Activated CD4-positive, CD25-positive, alpha-beta regulatory T cell treated with anti-CD3 and anti-CD28 coated beads, Interleukin-2, amount 50 U/mL, for 72 hours (primary cell): ENCODE measurements at regions not wholly inside any gene's neighbourhood (a gene's known extent, or its start where the extent isn't known, plus 50 kb on each side); places are given as distances from the start of the nearest gene placed in this dataset.
"Not testable (repeated sequence)": the region's sequence is repeated elsewhere in the genome, so short reads cannot be mapped to it uniquely, and the experiment has no call there.

Experiments
- DNase-seq: peaks from one replicate; pipeline ENCODE4 v3.0.0; 2021

DNA sequence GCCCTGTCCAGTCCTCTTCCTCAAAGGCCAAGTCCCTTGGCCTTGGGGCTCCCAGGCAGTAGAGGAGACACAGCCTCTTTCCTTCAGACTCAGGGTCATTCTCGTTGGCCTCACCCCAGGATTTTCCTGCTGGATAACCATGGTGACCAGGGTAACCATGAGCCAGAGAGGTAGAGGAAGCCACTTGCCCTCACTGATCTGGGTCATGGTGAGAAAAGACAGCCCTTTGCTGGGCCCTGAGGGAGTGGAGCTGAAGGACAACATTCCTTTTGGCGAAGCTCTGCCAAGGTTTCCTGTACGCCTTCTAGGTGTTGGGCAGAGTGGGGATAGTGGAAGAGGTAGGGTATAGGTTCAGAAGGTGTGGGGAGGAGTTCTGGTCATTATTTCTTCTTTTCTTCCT, 53.1 kb upstream of the WNT4 start:
- no peak for DNase-seq

DNA sequence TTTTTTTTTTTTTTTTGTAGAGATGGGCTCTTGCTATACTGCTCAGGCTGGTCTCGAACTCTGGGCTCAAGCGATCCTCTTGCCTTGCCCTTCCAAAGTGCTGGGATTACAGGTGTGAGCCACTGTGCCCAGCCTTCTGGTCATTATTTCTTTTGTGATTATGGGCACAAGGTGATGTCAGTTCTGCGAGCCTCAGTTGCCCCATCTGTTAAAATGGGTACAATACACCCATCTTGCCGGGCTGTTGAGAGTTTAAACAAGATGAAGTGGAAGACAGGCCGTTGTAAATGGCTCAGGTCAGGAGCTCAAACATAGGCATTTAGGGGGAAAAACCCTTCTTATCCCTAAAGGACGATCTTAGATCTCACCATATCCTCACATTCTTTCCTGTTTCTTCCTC, 53.7 kb upstream of the WNT4 start:
- DNase-seq = no peak

DNA sequence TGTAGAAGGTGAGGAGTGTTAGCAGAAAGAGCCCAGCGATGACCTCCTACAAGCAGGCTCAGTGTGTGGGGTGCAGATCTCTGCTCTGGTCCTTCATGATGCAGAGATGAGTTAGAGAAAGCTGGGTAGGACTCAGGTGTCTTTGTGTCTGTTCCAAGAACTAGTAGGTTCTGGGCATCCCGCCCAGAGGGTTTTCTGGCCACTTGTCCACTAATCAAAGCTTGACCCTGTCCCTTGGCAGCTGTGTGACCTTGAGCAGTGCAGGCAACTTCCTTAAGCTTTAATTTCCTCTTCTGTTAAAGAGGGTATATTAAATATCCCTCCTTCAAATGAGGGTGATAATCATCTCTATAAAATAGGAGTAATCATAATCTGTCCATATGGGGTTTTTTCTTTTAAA, 54.7 kb upstream of the WNT4 start:
- DNase-seq = no peak

DNA sequence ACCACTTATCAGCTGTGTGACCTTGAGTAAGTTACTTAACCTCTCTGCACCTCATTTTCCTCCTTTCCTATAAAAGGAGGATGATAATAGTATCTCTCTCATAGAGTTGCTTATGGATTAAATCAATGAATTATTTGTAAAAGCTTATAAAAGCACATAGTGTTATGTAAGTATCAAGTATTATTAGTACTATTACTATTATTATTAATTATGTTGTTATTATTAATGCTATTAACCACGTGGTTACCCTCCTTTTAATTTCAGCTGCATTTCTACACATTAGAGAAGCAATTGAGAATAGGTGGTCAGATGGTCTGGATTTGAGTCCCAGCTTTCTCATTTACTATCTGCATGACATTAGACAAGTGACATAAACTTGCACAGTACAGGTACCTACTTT, 58.1 kb upstream of the WNT4 start:
- DNase-seq = no peak

DNA sequence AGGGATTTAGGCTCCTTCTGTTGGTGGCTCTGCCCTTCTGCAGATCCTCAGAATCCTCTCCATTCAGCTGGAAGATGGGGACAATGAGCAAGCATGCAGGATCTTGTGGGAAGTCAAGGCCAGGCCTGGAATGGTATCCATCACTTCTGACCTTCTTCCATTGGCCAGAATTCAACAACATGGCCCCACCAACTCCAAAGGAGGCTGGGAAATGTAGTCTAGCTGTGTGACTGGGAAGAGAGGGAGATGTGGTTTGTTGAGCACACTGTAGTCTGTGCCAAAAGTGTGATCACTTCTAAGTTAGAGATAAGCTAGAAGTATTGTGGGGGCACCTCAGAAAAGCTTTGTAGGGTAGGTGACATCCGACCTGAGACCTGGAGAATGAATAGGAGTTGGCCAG, 60.4 kb upstream of the WNT4 start:
- DNase-seq = no peak

DNA sequence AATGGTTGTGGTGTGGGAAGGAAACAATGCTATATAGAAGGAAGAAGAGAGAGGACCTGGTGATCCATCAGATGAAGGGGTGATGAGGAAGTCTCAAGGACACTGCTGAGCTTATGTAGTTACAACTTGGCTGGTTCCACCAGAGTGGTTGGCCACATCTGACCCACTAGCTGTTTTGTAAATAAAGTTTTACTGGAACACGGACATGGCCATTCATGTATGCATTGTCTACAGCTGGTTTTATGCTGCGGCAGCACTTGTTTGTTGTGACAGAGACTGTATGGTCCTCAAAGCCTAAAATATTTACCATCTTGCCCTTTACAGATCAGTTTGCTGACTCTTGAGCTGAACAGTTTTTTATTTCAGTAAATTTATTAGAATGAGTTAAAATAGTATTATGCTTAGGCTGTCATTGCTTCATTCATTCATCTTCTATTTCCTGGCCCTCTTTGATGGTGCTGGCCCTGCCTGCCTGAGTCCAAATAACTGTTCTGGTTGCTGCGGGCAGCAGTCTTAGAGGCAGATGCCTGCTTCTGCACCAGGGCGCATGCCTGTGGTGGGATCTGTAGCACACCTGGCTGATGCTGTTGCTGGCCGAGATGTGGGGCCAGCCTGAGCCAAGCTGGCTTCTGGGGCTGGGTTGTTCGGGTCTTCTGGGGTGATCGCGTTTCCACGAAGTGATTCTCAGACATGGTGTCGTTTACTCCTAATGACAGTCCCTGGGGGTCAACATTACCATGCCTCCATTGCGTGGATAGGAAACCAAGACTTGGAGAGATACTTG, 61.4 kb upstream of the WNT4 start:
- DNase-seq = no peak

DNA sequence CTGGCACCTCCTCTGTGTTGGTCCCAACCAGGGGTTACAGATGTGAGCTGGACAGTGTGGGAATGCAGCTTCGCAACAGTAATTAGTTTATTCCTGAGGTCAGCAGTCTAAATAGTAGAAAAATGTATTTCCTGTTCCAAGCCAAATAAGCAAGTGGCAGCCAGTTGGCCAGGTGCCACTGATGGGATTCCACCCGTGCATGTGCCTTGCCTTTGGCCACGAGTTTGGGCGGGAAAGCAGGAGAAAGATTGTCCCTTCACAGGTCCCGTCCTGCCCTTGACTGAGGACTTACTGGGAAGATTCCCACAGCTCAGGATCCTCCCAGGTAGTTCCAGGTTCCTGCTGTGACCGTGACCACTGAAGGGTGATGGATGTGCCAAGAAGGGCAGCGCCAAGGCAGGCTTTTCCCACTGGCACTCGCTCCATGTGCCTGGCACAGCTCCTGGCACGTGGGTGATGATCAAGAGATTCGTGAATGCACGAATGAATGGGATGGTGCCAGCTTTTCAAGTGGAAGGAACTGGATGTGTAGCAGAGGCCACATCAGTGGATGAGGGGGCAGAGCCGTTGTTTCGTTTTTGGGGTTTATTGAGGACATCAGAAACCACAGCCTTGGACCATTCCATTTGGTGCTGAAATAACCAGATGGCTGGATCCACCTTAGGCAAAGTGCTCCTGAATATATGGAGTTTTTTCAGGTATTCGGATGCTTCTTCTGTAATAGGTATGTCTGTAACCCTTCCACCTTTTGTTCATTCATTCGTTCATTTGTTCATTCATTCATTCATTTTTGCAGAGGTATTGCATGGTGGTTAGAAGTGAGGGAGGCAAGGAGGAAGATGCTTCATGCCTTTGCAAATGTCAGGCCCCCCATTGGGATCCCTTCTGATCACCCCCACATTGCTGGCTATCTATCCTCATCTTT, 62.4 kb upstream of the WNT4 start:
- DNase-seq = no peak

DNA sequence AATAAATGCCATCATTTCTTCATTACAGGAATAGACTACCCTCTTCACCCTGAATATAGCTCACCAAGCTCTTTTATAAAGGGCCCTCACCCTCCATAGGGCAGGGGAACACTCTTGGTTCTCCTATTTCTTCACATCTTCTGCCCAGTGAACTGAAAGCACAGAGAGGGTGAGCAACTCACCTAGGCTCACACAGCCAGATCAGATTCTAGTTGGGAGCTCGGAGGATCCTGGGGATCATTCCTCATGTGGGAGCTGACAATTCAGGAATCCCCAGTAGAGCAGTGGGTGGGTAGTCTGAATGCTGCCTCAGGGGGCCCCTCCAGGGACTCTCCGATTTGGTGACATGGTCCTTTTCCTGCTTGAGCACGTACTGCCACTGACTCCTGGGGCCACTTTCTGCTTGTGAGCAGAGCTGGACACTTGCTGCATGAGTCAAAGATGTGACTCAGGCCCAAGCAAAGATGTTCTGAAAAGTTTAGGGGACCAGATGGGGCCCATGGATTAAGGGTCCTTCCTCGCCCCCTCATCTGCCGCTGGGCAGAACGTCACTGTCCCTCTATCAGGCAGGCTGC, 63.7 kb upstream of the WNT4 start:
- no peak for DNase-seq

DNA sequence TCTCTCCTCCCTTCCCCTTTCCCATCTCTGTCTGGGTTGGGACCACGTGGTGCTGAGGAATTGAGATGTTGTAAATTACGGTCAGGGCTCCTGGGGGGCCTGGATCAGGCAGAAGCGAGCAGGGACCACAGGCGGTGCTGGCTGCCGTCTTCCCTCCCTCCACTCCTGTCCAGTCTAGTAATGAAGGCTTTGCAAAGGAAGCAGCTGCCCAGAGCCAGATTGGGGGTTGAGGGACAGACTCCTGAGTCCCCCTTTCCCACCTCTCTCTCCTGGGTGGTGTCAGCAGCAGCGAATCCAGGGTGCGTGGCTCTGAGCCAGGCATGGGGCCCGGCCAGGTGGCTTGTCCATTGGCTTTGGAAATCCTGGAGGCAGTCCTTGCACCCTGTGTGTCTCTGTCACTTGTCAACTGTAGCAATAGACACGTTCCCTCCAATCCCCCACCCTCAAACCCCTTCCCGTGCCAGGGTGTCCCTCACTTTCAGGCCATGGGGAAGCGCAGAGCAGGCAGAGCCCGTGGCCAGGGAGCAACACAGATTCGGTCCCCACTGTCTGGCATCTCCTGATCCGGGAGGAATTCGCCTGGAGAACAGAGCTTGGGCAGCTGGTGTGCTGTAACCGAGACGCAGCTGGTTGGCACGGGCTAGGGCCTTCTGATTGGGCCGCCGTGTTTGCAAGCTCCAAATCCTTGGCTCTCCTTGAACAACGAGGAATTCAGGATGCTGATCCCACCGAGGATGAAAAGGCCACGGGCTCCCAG, 64.8 kb upstream of the WNT4 start:
- no peak for DNase-seq

DNA sequence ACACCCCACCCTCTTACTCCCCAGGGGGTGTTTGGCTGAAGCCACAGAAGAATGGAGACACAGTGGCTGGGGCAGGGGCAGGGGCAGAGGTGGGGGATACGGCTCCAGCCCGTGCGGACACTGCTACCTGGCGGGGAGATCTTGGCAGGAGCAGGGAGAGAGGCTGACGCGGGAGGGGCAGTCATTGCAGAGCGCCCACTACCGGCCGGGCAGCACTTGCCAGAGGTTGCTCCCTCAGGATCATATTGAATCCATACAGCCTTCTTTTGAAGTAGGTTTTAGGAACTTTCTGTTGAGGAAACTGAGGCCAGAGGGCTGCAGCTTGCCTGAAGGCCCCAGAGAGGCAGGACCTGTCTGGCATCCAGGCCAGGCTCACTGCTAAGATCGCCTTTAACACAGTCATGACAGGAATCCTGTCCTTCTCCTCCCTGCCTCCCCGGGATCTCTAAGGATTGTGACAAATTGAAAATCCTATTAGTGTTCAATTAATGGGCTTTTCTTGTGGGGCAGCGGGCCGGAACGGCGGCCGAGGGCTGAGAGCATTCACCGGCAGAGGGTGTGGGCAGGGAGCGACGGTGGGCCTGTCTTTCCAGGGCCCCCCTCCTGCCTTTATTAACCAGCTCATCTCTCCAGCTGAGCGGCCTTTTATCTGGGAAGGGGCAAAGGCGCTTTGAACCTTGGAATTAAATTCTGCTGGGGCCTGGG, 65.5 kb upstream of the WNT4 start:
- no peak for DNase-seq

DNA sequence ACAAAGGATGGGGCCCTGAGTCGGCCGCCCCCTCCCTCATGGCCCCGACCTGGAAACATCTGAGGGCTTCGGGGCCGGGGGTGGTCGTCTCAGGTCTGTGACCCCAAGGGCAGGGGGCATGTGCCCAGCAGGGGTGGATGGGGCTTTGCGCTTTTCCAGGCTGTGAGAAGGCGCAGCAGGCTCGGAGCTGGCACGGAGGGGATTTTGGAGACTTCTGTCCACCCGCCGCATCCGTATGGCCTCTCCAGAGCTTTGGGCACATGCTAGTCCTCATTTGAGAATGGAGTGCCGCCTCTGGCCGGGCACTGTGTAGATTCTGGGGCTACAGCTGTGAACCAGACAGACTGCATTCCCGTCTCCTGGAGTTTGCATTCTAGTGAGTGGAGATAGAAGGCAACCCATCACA, 66.1 kb upstream of the WNT4 start:
- DNase-seq = no peak

DNA sequence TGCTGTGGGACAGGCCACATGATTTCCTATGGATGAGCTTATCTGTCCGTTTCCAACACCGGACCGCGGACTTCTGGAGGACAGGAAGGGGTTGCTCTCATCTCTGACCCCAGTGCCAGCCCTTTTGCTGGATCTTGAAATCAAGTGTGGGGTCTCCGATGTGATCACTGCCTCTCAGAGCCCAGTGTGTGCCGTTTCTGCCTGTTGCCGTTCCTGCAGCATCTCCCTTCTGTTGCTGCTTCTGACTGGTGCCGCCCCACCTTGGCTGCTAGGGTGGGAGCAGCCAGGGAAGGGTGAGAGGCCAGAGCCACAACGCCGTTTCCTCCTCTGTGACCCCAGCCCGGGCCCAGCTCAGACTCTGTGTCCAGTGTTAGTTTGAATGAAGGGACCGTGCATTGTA, 67.3 kb upstream of the WNT4 start:
- DNase-seq = no peak

DNA sequence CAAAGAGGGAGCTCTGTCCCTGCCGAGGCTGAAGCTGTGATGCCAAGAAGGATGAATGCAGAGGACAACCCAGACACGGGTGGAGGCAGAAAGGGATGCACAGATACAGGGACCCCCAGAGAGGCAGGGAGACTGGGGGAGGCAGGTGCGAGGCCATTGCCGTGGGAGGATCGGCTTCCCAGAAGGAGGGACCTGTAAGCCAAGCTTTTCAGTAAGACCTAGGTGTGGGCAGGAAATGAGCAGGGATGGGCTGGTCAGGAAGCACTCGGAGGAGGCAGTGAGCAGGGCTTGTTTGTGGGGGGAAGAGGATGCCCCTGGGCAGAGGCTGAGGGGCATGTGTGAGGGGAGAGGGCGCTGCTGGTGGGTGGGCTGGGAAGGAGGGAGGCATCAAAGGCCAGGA, 67.7 kb upstream of the WNT4 start:
- DNase-seq = no peak

DNA sequence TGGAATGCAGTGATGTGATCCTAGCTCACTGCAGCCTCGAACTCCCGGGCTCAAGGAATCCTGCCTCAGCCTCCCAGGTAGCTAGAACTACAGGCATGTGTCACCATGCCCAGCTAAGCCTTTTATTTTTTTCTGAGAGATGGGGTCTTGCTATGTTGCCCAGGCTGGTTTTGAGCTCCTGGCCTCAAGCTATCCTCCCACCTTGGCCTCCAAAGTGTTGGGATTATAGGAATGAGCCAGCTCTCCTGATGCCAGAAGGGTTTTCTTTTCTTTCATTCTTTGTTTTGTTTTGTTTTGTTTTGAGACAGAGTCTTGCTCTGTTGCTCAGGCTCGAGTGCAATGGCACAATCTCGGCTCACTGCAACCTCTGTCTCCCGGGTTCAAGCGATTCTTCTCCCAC, 68.6 kb upstream of the WNT4 start:
- not testable (repeated sequence) for DNase-seq

DNA sequence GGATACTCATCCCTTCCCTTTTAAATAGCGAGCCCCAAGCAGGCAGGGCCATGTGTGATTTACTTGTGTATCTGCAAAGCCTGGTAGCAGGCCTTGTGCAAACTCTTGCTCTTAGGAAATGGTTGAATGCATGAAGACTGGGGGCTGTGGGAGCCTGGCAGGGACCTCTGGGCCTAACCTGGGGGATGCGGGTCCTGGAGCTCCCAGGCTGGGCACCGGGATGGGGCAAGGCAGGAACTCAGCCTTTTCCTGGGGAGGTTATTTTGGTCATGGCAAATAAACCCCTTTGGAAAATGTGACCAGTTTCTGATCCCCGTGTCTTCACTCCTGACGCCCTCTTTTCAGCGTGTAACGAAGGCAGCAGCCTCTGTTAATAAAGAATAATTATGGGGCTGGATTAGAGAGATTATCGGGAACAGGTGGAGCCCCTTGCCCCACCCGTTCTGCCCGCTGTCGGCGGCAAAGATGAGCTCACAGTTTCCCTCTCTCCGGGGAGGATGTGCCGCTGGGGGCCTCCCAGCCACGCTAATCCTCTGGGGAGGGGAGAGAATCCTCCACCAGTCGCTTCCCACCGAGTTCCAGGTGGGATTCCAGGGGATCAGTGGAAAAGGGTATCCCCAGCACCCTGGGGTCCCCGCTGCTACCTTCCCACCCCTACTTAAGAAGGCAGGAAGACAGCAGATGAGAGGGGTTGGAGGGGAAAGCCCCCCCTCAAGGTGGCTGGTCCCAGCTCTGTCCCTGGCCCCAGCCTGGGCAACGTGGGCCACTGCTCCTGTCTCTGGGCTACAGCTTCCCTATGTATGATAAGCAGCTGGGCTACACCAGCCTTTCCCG, 69.7 kb upstream of the WNT4 start:
- DNase-seq = no peak

DNA sequence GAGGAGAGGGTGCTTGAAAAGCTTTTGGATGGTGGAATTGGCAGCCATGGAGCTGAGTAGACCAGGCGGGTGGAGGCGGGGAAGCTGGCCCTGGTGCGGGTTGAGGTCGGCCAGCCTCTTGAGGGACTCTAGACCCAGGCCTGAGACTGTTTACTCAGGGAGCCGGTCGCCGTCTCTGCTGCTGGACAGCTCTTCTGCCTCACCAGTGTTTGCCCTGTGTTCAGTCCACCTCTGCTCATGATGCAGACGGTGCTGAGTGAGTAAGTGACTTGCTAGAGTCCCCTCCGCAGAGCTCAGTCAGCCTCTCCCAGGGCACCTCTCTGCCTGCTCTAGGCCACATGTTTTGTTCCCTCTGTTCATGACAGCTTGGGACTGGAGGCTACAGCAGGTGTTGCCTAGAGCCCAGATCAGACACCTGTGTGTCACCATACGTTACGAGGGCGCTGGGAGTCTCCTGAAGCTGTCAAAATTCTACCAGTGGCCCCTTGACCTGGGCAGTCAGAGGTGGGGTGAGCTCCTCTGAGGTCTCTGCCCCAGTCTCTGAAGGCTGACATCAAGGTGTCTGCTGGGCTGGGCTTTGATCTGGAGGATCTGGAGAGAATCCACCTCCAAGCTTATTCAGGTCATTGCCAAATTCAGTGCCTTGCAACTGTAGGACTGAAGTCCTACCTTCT, 73.5 kb upstream of the WNT4 start:
- no peak for DNase-seq

DNA sequence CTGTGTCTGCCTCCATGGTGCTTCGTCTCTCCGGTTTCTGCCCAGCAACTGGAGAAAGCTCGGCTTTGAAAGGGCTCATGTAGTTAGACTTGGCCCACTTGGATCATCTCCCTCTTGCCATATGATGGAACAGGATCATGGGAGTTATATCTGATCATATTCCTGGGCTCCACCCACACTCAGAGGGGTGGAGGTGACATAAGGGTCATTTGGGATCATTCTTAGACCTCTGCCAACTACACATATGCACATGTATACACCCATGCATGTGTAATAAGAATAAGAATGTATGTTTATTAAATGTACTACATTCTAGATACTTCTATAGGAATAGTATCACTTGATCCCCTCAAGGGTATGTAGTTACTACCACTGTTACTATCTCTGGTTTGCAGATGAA, 74.1 kb upstream of the WNT4 start:
- DNase-seq = no peak

DNA sequence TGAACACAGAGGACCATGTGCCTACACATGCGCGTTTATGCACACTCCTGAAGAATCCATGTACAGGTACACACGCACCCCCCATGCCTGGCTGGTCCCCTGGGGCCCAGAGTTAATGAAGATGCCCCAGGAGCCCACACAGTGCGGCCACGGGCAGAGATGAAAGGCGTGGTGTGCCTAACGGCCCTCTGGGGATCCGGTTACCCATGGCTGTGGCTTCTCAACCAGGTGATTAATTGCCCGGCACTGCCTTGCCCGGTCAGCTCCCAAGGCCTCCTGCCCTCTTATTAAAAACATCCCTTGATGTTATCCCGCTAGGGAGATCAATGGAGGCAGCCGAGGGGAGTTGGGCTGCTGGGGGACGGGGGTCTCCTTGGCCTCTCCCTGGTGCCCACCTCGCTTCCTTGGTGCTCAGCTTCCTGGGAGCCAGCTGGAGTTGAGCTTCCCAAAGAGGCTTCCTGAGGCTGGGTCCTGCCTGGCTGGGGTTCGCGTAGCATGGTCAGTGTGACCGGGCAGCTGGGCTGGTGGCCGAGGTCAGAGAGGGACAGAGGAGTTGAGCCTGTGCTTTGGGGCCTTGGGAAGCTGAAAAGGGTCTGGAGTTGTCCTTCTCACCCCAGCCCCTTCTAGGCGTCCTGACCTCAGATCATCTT, 75.0 kb upstream of the WNT4 start:
- no peak for DNase-seq

DNA sequence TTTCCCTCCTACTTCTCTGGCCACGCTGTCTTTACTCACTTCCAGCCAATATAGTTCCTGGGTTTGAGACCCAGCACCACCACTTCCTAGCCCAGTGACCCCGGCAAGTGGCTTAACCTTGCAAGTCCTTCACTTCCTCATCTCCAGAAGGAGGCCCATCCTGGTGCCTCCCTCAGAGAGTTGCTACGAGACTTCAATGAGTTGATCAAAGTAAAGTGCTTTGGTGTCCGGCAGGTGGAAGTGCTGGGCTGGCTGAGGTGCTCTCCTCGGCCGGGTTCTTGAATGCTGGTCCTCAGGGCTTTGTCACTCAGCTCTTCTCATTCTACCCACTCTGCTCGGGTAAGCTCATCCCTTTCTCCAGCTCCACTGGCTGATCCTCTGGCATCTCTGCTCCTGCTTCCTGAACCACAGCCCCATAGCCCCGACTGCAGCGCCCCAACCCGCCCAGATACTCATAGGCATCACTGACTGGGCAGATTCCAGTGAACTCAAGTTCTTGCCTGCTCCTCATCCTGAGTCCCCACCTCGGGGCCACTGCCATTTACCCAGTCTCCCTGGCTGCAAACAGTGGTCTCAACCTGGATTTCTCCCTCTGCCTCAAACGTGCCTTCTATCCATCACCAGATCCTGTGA, 75.8 kb upstream of the WNT4 start:
- no peak for DNase-seq

DNA sequence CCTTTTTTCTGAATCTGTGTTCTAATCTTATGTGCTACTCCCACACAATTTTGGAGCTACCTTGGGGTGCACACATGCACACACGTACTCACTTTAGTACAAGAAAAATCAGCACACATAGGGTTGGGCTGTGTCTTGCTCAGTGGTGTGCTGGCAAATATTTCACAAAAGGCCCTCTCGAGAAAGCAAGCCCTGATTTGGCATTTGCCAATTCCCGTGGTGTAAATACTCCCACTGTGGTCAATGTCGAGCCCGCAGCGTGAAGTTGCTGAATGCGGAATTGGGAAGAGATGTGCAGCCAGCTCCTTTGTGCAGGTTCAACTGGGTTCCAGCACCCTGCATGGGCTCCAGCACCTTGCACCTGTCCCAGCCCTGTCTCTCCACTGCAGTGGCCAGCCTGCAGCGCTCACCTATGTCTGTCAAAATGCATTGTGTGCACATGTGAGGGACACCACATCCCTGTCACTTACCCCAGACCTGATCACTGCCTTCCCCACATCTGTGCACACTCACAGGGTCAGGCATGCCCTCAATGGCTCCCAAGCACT, 78.4 kb upstream of the WNT4 start:
- no peak for DNase-seq
